ENCODE measurements at regions not wholly inside any gene's neighbourhood (a gene's known extent, or its start where the extent isn't known, plus 50 kb on each side); places are given as distances from the start of the nearest gene placed in this dataset.

DNA sequence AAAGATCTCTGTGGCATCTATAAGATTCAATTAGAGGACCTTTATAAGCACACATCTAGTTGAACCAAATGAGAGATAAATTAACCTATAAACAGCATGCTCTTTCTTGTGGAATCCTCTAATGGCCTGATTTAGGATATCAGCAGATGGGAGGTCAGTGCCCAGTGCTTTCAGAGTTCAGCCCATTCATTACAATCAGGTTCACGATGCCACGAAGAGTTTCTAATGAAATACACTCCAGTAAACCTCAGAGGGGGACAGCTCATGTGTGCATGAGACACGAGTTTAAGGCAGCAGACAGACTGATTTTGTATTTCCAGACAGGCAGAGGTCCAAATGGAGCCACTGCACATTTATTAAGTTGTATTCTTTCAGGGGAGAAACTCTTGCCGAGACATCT is 544.4 kb upstream of the PKN2 start:
- H3F3A ChIP-seq (ENCODE audit: insufficient read depth, low read length): no peaks in the 10 kb centered on the region
- H3K9me2 ChIP-seq (ENCODE audit: low read depth, low read length): no peaks in the 10 kb centered on the region
- H3K9me3 ChIP-seq (ENCODE audit: low read length): no peaks in the 10 kb centered on the region
- H3K27ac ChIP-seq (ENCODE audit: low read depth, low read length, poor library complexity, severe bottlenecking): no peak overlapping the region
- no peak for TF ChIP-seq EZH2 (IDR thresholded peaks at IDR 0.05; ENCODE audit: borderline replicate concordance, low read length)
- no peak for TF ChIP-seq CTCF (IDR thresholded peaks at IDR 0.05; ENCODE audit: low read length)
- no peaks in the 10 kb centered on the region for H3K27me3 ChIP-seq (ENCODE audit: insufficient read depth, low read length)
- H4K20me1 ChIP-seq (ENCODE audit: insufficient read depth, low read length): no peaks in the 10 kb centered on the region
- H3K4me3 ChIP-seq (ENCODE audit: low read depth, low read length, poor library complexity, severe bottlenecking): no peak overlapping the region
- H3K4me1 ChIP-seq (ENCODE audit: insufficient read depth, low read length, severe bottlenecking): no peaks in the 10 kb centered on the region
- no peaks in the 10 kb centered on the region for H3K79me2 ChIP-seq (ENCODE audit: insufficient read depth, low read length)
- no peak overlapping the region for H2AFZ ChIP-seq (ENCODE audit: low read length)
- H3K36me3 ChIP-seq (ENCODE audit: insufficient read depth, low read length): no peaks in the 10 kb centered on the region
- no peak overlapping the region for H3K9ac ChIP-seq (ENCODE audit: low read length)
- H3K4me2 ChIP-seq (ENCODE audit: low read length): no peak overlapping the region

DNA sequence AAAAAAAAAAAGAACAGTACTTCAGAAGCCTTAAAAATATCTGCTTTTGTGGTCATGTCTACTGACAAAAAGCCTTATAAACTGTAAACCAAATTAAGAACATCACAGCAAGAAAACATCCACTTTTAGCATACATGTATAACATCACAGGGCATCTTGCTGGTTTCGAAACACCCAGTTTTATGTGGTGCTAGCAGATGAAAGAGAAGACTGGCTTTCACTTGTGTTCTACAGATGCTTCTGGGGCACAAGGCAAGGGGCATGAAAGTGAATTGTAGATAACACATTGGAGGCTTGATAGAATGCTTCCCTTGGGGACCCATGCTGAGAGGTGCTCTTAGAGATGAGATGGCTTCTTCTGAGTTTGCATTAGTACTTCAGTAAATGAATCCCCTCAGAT is 543.7 kb upstream of the PKN2 start:
- Histone ChIP-seq H3K9me2 (ENCODE audit: low read depth, low read length) (no peaks in the 10 kb centered on the region), H4K20me1 (ENCODE audit: insufficient read depth, low read length) (no peaks in the 10 kb centered on the region)
- TF ChIP-seq EZH2 (IDR thresholded peaks at IDR 0.05; ENCODE audit: borderline replicate concordance, low read length): no peak
- TF ChIP-seq CTCF (IDR thresholded peaks at IDR 0.05; ENCODE audit: low read length): no peak

GRCh38 chr1:88141499-88142074 is 542.5 kb upstream of the PKN2 start:
- Histone ChIP-seq H2AFZ (ENCODE audit: low read length) (no peak overlapping the region), H3K4me1 (ENCODE audit: insufficient read depth, low read length, severe bottlenecking) (no peaks in the 10 kb centered on the region), H3K36me3 (ENCODE audit: insufficient read depth, low read length) (no peaks in the 10 kb centered on the region), H3K4me3 (ENCODE audit: low read depth, low read length, poor library complexity, severe bottlenecking) (no peak overlapping the region), H3F3A (ENCODE audit: insufficient read depth, low read length) (no peaks in the 10 kb centered on the region), H3K27me3 (ENCODE audit: insufficient read depth, low read length) (no peaks in the 10 kb centered on the region), H3K9ac (ENCODE audit: low read length) (no peak overlapping the region), H4K20me1 (ENCODE audit: insufficient read depth, low read length) (no peaks in the 10 kb centered on the region), H3K27ac (ENCODE audit: low read depth, low read length, poor library complexity, severe bottlenecking) (no peak overlapping the region), H3K4me2 (ENCODE audit: low read length) (no peak overlapping the region; the same call in 1 of the 2 replicates), H3K9me2 (ENCODE audit: low read depth, low read length) (no peaks in the 10 kb centered on the region), H3K9me3 (ENCODE audit: low read length) (no peaks in the 10 kb centered on the region), H3K79me2 (ENCODE audit: insufficient read depth, low read length) (no peaks in the 10 kb centered on the region)
- TF ChIP-seq EZH2 (IDR thresholded peaks at IDR 0.05; ENCODE audit: borderline replicate concordance, low read length): no peak
- TF ChIP-seq CTCF (IDR thresholded peaks at IDR 0.05; ENCODE audit: low read length): no peak

More for the DNA sequence above, 543.7 kb upstream of the PKN2 start:
- H3K36me3 ChIP-seq (ENCODE audit: insufficient read depth, low read length): no peaks in the 10 kb centered on the region
- H3K4me2 ChIP-seq (ENCODE audit: low read length): no peak overlapping the region
- H3K4me1 ChIP-seq (ENCODE audit: insufficient read depth, low read length, severe bottlenecking): no peaks in the 10 kb centered on the region
- no peak overlapping the region for H2AFZ ChIP-seq (ENCODE audit: low read length)
- H3K4me3 ChIP-seq (ENCODE audit: low read depth, low read length, poor library complexity, severe bottlenecking): no peak overlapping the region
- H3K9me3 ChIP-seq (ENCODE audit: low read length): no peaks in the 10 kb centered on the region
- no peaks in the 10 kb centered on the region for H3K79me2 ChIP-seq (ENCODE audit: insufficient read depth, low read length)
- H3K27me3 ChIP-seq (ENCODE audit: insufficient read depth, low read length): no peaks in the 10 kb centered on the region
- no peak overlapping the region for H3K9ac ChIP-seq (ENCODE audit: low read length)
- H3F3A ChIP-seq (ENCODE audit: insufficient read depth, low read length): no peaks in the 10 kb centered on the region
- no peak overlapping the region for H3K27ac ChIP-seq (ENCODE audit: low read depth, low read length, poor library complexity, severe bottlenecking)

Measured in OCI-LY1 (cell line).